HG02885 (cell line): ENCODE measurements at regions not wholly inside any gene's neighbourhood (a gene's known extent, or its start where the extent isn't known, plus 50 kb on each side); places are given as distances from the start of the nearest gene placed in this dataset.
"Not testable (repeated sequence)": the region's sequence is repeated elsewhere in the genome, so short reads cannot be mapped to it uniquely, and the experiment has no call there.

Source experiments
- ATAC-seq: cut with Tn5 transposase; IDR thresholded peaks from one replicate; pipeline ENCODE4 v1.9.1; 2021; ENCODE audit warnings: mild to moderate bottlenecking; ENCODE audit not compliant: unreplicated experiment, poor library complexity

DNA sequence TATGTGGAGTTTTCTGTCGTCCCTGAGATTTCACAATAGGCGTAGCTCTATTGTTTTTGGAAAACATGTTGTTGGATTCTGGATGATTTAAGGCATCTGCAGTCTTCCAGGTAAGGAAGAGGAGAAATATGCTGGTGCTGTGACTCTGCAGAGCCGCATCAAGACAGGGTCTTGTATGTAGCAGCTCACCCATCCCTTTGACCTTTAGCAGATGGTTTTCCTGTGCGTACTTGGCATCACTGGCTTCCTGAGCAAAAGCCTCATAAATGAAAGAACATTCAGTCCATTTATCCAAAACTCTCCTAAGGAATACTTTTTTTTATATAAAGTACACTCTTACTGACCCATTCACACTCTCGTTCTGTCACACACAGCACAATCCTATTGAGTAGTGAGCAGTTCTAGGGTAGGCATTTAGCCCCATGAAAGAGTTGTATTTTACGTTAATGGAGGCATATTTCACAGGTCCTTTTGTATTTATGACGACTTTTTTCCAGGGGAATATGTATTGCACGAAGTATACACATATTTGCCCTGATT lies 443.9 kb downstream of the STK39 start:
- no peak for ATAC-seq

DNA sequence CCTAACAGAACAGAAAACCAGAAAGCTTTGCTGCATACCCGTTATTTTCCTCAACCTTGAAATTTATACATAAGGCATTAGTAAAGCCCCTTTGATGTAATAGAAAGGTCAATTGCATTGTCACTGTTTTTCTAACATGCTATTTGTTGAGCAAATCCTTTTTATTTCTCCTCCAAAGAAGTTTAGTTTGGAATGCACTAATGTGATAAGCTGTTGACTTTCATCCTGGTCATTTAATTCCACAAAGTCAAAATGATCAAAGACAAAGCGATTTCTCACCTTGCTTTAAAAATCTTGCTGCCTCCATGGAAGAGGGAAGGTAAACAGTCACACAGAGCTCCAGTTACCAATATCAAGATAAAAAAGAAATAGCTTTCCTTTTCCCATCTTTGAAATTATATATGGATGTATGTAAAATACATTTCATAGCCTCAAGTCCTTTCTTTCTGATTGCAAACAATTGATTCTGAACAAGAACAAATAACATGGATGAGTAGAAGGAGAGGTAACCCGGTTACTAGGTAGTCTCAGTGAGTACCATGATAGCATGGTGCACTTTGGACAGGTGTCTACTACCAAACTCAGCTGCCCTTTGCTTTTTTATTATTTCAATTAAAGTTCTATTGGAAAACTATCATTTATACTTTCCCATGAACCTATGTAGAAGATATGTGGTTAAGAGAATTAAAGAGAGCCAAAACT lies 452.7 kb downstream of the STK39 start:
- ATAC-seq = no peak

DNA sequence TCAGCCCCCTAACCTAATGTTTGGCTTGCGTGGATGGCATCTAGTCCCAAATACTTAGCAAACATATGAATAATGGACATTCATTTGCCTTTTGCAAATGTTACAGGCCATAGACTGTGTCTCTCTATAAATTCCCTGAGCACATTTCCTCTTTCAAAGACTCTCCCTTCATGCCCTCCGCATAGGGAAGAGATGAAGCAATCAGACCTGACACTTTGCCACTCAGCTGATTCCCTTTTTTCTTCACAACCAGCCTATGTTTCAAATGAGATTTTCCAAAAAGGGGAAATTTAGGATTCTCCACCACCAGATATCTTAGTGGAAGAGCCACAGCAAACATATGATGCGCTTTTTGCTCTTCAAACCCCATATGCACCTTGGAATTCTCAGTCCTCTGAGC lies 453.7 kb downstream of the STK39 start:
- no peak for ATAC-seq

DNA sequence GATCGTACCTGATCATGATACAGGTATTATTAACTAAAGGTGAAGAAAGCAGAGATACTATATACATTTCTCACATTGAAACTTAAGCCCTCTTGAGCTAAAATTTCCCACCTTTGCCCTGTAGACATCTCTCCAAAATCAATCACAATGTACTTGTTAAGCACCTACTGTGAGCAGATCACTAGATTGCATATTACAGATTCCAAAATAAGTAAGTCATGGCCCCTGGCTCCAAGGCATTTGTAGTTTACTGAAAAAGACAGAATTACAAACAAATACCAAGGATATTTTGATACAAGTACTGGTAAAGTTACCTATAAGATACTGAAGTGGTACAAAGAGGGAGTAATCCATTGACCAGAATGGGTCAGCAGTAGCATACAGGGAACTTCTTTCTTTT lies 455.3 kb downstream of the STK39 start:
- ATAC-seq = no peak

DNA sequence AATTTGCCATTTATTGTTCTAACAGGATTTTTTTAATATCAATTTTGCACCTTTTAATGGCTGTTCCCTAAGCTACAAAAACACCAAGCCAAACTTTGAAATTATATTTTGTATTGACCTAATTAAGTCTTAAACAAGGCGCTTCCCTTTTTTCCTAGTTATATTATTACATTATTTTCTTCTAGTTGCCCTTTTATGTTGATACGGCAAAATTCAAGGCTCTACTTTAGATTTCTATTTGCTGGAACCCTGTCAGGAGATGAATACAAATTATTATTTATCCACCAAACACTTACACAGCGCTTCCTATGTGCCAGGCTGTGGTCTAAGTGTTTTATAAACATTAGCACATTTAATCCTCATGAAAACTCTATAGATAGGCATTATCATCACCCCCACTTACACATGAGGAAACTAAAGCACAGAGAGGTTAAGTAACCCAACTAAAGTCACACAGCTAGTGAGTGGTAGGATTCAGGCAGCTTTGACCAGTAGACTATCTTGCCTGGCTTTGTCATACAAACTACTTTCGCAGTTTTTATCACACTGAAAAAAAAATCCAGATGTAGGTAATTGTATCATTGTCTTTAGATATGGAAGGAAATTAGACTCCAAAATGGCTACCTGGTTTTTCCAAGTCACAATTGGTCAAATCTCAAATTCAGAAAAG lies 456.5 kb downstream of the STK39 start:
- no peak for ATAC-seq

GRCh38 chr2:167790189-167790588 lies 457.2 kb downstream of the STK39 start:
- ATAC-seq = no peak

- no peak for ATAC-seq
These were observed 459.8 kb downstream of the STK39 start for GRCh38 chr2:167787562-167787961.

GRCh38 chr2:167787021-167787420 lies 460.4 kb downstream of the STK39 start:
- no peak for ATAC-seq

- ATAC-seq = no peak
These were observed 461.7 kb downstream of the STK39 start for GRCh38 chr2:167785606-167786216.

GRCh38 chr2:167784084-167784425 lies 463.3 kb downstream of the STK39 start:
- no peak for ATAC-seq

DNA sequence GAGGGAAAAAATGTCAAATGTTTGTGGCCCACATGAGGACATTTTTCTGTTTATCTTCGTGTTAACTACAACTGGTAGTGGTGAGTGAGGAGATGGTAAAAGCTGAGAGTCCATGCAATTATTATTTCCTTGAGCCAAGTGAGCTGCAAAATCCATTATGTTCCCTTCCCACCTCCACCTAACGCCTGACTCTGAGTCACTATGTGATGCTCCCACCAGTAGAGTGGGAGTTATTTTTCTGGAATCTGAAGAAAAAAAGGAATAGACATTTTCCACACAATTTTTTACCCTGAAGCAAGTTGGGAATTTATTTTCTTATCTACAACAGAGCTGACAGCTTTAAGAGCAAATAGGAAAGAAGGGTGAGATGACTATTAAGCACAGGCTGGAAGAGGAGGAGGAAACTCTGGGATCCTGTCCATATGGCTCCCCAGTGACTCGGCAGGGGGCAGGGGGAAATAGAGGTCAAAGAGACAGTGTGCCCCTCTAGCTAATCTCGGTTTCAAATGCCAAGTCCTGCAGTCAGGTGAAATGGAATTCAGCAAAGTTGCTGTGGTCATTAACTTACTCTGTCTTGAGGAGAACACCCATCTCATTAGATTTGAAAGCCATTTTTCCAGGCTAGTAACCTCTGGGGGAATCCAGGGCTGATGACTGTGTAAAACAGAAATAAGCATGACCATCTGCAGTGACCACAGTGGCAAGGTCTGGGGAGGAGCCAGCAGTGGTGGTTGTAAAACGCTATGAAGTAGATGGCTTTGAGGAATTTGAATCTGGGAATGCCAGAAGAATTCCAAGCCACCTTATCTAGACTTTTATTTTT lies 463.9 kb downstream of the STK39 start:
- no peak for ATAC-seq

DNA sequence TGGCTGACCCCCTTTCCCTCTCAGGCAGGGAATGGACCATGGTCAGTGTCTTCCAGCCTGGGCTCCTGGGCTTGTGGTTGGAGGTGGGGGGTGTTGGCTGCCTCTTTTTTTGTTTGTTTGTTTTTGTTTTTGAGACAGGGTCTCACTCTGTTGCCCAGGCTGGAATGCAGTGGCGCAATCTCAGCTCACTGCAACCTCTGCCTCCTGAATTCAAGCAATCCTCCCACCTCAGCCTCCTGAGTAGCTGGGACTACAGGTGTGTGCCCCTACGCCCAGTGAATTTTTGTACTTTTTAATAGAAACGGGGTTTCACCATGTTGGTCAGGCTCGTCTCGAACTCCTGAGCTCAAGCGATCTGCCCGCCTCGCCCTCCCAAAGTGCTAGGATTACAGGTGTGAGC lies 465.8 kb downstream of the STK39 start:
- ATAC-seq = not testable (repeated sequence)

DNA sequence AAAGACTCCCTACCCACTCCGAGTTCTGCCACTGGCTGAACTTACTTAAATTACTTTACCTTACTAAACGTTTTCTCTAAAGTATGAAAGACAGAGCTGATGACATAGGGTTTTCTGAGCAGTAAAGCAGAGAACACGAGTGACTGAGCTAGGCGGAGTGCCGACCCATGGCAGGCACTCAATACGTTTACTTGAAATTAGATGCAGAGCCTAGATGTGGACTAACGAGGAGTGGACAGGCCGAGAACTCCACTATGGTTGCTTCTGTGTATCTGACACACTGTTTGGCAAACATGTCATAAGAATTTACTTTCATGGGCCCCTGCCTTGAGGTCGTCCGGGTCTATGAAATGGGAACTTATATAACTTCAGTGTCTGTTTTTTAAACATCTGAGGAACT lies 471.0 kb downstream of the STK39 start:
- ATAC-seq = no peak

GRCh38 chr2:167771628-167772027 lies 475.8 kb downstream of the STK39 start:
- no peak for ATAC-seq

GRCh38 chr2:167769020-167769419 lies 478.4 kb downstream of the STK39 start:
- no peak for ATAC-seq

- no peak for ATAC-seq
These were observed 479.6 kb downstream of the STK39 start for GRCh38 chr2:167767830-167768229.

- no peak for ATAC-seq
These were observed 482.5 kb downstream of the STK39 start for GRCh38 chr2:167764772-167765341.

DNA sequence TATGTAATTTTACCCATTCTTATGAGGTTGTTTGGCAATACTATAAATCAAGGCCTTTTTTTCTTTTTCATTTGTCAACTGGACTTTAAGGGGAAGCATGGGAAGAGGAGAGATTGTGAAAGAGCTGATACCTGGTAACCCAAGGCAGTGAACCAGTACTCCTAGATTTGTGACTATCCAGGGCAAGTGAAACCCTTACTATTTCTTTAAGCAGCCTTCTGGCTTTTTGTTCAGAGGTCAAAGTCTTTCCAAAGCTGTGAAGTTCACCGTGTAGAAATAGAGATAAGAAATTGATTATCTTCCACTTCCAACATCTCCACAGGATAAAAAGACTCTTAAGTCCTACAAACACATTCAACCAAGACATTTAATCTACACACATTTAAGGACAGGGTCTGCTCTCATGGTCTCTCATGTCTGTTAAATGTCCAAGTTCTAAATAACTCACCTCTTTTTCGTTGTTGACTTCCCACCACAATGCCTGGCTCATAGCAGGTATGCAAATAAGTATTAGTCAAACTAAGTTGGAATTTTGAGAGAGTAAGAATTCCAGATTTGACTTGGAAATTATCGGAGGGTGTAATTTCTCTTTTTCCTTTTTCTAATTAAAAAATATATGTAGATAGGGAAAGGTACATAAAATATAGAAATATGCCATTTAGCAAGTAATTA lies 485.8 kb downstream of the STK39 start:
- no peak for ATAC-seq

- no peak for ATAC-seq
These were observed 487.9 kb downstream of the STK39 start for GRCh38 chr2:167759531-167759930.

- ATAC-seq = no peak
These were observed 489.1 kb downstream of the STK39 start for GRCh38 chr2:167758292-167758691.
